ENCODE measurements at regions not wholly inside any gene's neighbourhood (a gene's known extent, or its start where the extent isn't known, plus 50 kb on each side); places are given as distances from the start of the nearest gene placed in this dataset.

- TF ChIP-seq BCL6 (CRISPR knock-in tag; IDR thresholded peaks at IDR 0.05) (no peak), FOXK2 (conservative IDR thresholded peaks at IDR 0.05 in 1 of 2, IDR thresholded peaks at IDR 0.05 in 1 of 2; ENCODE audit: low read depth in 2 of 2) (peak in 1 of 2 experiments; percentile 50; a peak in 1 of 4 replicates), SREBF2 (CRISPR knock-in tag; IDR thresholded peaks at IDR 0.05) (no peak), RFX5 (IDR thresholded peaks at IDR 0.05; ENCODE audit: low read depth, low read length) (no peak), LCOR (CRISPR knock-in tag; IDR thresholded peaks at IDR 0.05) (0 out of 2 replicates have a peak, but pooled peaks have one; percentile 37), SAFB (IDR thresholded peaks at IDR 0.05; ENCODE audit: borderline replicate concordance, low read depth, low read length) (no peak), CBX1 (IDR thresholded peaks at IDR 0.05; ENCODE audit: low read depth) (no peak), KHSRP (IDR thresholded peaks at IDR 0.05) (no peak), ZNF384 (IDR thresholded peaks at IDR 0.05; ENCODE audit: low read depth, low read length) (no peak), EWSR1 (IDR thresholded peaks at IDR 0.05; ENCODE audit: borderline replicate concordance, low read depth, partially characterized antibody) (no peak), BCLAF1 (IDR thresholded peaks at IDR 0.05; ENCODE audit: borderline replicate concordance in 1 of 2, control insufficient read depth in 1 of 2, low read depth in 2 of 2, low read length in 1 of 2) (no peak), NFIC (IDR thresholded peaks at IDR 0.05) (peak; percentile 84), SMC3 (conservative IDR thresholded peaks at IDR 0.05; ENCODE audit: insufficient read depth, low read depth, low read length) (peak; percentile 69; the same call in 1 of the 2 replicates), IFI16 (CRISPR knock-in tag; IDR thresholded peaks at IDR 0.05) (no peak), PHF20 (IDR thresholded peaks at IDR 0.05; ENCODE audit: partially characterized antibody) (no peak), TARDBP (IDR thresholded peaks at IDR 0.05) (no peak), ESRRA (IDR thresholded peaks at IDR 0.05; ENCODE audit: borderline replicate concordance, low read depth) (peak; percentile 32; the same call in 1 of the 2 replicates), ASH1L (IDR thresholded peaks at IDR 0.05; ENCODE audit: borderline replicate concordance, low read depth, partially characterized antibody) (no peak), RBM25 (IDR thresholded peaks at IDR 0.05; ENCODE audit: low read depth, low read length, severe bottlenecking) (peak; percentile 39)
- TF ChIP-seq, protein P1, sequence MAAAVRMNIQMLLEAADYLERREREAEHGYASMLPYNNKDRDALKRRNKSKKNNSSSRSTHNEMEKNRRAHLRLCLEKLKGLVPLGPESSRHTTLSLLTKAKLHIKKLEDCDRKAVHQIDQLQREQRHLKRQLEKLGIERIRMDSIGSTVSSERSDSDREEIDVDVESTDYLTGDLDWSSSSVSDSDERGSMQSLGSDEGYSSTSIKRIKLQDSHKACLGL (CRISPR knock-in tag; IDR thresholded peaks at IDR 0.05; ENCODE audit: borderline replicate concordance, poor library complexity, severe bottlenecking) = no peak
- TF ChIP-seq, protein P2, sequence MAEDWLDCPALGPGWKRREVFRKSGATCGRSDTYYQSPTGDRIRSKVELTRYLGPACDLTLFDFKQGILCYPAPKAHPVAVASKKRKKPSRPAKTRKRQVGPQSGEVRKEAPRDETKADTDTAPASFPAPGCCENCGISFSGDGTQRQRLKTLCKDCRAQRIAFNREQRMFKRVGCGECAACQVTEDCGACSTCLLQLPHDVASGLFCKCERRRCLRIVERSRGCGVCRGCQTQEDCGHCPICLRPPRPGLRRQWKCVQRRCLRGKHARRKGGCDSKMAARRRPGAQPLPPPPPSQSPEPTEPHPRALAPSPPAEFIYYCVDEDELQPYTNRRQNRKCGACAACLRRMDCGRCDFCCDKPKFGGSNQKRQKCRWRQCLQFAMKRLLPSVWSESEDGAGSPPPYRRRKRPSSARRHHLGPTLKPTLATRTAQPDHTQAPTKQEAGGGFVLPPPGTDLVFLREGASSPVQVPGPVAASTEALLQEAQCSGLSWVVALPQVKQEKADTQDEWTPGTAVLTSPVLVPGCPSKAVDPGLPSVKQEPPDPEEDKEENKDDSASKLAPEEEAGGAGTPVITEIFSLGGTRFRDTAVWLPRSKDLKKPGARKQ (CRISPR knock-in tag; IDR thresholded peaks at IDR 0.05) = no peak
These were observed 100.8 kb downstream of the FAM217A start (continued) for GRCh38 chr6:3977875-3978711.
